B cell (primary cell): ENCODE measurements at regions not wholly inside any gene's neighbourhood (a gene's known extent, or its start where the extent isn't known, plus 50 kb on each side); places are given as distances from the start of the nearest gene placed in this dataset.

Experiments
- EZH2 ChIP-seq: IDR thresholded peaks from 2 replicates; pipeline ENCODE4 v1.6.1; 2012; ENCODE audit warnings: borderline replicate concordance, low read depth, mild to moderate bottlenecking, moderate library complexity, low read length; ENCODE audit not compliant: insufficient read depth, poor library complexity, severe bottlenecking
- TF ChIP-seq, protein P1 (sequence below): fragments of 200-600 bp; IDR thresholded peaks from one replicate; pipeline ENCODE4 v1.8.0; 2022; ENCODE audit warnings: antibody characterized with exemption, mild to moderate bottlenecking

DNA sequence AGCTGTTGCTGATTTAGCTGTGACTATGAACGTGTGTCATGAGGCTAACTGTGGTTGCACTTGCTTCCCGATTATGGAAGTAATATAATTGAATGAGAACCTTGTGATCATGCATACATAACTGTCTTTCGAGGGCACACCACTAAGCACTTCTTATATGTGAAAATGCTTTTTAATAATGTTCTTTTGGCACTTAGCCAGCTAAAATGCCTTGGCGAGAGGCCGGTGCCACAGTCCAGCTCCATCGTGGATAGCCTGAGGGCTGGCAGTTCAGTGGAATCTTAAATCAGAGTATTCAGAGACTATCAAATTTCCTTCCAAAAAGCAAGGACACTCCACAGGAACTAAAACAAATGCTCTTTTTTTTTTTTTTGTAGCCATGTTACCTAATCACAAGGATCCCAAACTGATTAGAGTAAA, 161.6 kb upstream of the FRMD4B start:
- TF ChIP-seq, protein P1, sequence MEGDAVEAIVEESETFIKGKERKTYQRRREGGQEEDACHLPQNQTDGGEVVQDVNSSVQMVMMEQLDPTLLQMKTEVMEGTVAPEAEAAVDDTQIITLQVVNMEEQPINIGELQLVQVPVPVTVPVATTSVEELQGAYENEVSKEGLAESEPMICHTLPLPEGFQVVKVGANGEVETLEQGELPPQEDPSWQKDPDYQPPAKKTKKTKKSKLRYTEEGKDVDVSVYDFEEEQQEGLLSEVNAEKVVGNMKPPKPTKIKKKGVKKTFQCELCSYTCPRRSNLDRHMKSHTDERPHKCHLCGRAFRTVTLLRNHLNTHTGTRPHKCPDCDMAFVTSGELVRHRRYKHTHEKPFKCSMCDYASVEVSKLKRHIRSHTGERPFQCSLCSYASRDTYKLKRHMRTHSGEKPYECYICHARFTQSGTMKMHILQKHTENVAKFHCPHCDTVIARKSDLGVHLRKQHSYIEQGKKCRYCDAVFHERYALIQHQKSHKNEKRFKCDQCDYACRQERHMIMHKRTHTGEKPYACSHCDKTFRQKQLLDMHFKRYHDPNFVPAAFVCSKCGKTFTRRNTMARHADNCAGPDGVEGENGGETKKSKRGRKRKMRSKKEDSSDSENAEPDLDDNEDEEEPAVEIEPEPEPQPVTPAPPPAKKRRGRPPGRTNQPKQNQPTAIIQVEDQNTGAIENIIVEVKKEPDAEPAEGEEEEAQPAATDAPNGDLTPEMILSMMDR, result no peak
- TF ChIP-seq EZH2, result no peak
